ENCODE measurements at regions not wholly inside any gene's neighbourhood (a gene's known extent, or its start where the extent isn't known, plus 50 kb on each side); places are given as distances from the start of the nearest gene placed in this dataset.

DNA sequence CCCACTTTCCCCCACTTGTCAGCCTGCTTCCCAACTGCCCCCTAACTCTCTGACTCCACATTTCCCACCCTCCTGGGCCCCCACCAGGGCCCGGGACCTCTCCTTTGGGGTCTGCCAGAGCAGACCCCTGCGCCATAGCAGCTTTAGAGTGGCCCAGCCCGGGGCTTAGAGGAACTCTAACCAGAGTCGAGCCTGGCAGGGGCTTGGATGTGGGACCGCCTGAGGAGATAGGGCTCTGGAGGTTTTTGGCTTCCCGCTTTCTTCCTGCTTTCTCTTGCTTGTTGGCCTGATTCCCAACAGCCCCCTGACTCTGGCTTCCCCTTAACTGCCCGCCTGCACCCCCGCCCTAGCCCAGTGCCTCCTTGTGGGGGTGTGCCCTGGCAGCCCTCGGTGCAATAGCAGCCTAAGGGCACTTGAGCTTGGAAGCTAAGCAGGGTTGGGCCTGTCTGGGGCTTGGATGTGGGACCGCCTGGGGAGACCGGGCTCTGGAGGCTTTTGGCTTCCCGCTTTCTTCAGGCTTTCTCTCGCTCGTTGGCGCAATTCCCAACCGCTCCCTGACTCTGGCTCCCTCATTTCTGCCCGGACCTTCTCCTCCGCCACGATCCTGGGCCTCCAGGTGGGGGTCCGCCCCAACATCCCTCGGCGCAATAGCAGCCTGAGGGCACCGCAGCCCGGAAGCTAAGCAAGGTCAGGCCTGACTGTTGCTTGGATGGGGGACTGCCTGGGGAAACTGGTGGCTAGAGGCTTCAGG, 2292.0 kb downstream of the TP53TG3F start:
- TF ChIP-seq ELF1 (IDR thresholded peaks at IDR 0.05; ENCODE audit: borderline replicate concordance, low read depth) (no peak), POLR2AphosphoS5 (IDR thresholded peaks at IDR 0.05; ENCODE audit: low read depth, low read length) (no peak), EZH2 (IDR thresholded peaks at IDR 0.05) (no peak), ZFX (IDR thresholded peaks at IDR 0.05) (no peak), POLR2A (IDR thresholded peaks at IDR 0.05; ENCODE audit: borderline replicate concordance, extremely low read depth, insufficient read depth, insufficient read length) (no peak), FOSL1 (IDR thresholded peaks at IDR 0.05; ENCODE audit: low read depth) (no peak), ZNF274 (IDR thresholded peaks at IDR 0.05; ENCODE audit: low read depth, low read length) (no peak), SP1 (IDR thresholded peaks at IDR 0.05; ENCODE audit: low read depth) (no peak), RAD21 (IDR thresholded peaks at IDR 0.05; ENCODE audit: low read depth) (no peak)
- TF ChIP-seq, protein P1, sequence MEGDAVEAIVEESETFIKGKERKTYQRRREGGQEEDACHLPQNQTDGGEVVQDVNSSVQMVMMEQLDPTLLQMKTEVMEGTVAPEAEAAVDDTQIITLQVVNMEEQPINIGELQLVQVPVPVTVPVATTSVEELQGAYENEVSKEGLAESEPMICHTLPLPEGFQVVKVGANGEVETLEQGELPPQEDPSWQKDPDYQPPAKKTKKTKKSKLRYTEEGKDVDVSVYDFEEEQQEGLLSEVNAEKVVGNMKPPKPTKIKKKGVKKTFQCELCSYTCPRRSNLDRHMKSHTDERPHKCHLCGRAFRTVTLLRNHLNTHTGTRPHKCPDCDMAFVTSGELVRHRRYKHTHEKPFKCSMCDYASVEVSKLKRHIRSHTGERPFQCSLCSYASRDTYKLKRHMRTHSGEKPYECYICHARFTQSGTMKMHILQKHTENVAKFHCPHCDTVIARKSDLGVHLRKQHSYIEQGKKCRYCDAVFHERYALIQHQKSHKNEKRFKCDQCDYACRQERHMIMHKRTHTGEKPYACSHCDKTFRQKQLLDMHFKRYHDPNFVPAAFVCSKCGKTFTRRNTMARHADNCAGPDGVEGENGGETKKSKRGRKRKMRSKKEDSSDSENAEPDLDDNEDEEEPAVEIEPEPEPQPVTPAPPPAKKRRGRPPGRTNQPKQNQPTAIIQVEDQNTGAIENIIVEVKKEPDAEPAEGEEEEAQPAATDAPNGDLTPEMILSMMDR (IDR thresholded peaks at IDR 0.05 in 2 of 3, conservative IDR thresholded peaks at IDR 0.05 in 1 of 3; ENCODE audit: borderline replicate concordance in 1 of 3, insufficient read depth in 1 of 3, low read depth in 2 of 3, low read length in 2 of 3), result no peak
- TF ChIP-seq, protein P2, sequence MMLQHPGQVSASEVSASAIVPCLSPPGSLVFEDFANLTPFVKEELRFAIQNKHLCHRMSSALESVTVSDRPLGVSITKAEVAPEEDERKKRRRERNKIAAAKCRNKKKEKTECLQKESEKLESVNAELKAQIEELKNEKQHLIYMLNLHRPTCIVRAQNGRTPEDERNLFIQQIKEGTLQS (IDR thresholded peaks at IDR 0.05), result no peak
- TF ChIP-seq, protein P3, sequence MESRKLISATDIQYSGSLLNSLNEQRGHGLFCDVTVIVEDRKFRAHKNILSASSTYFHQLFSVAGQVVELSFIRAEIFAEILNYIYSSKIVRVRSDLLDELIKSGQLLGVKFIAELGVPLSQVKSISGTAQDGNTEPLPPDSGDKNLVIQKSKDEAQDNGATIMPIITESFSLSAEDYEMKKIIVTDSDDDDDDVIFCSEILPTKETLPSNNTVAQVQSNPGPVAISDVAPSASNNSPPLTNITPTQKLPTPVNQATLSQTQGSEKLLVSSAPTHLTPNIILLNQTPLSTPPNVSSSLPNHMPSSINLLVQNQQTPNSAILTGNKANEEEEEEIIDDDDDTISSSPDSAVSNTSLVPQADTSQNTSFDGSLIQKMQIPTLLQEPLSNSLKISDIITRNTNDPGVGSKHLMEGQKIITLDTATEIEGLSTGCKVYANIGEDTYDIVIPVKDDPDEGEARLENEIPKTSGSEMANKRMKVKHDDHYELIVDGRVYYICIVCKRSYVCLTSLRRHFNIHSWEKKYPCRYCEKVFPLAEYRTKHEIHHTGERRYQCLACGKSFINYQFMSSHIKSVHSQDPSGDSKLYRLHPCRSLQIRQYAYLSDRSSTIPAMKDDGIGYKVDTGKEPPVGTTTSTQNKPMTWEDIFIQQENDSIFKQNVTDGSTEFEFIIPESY (IDR thresholded peaks at IDR 0.05; ENCODE audit: extremely low read depth, insufficient replicate concordance, low read length), result no peak

All from HCT116 (cell line).